DND-41 (cell line): ENCODE measurements at regions not wholly inside any gene's neighbourhood (a gene's known extent, or its start where the extent isn't known, plus 50 kb on each side); places are given as distances from the start of the nearest gene placed in this dataset.
A peak's percentile ranks its signal among the peaks of the same experiment; 100 is the strongest.

Experiments used
- ATAC-seq: fragments of 200-7000 bp; cut with Tn5 transposase; 3 replicates; pipeline ENCODE4 v1.9.1; 2021; ENCODE audit warnings: low read depth; ENCODE audit not compliant: insufficient read depth
- DNase-seq: peaks from one replicate; pipeline ENCODE4 v3.0.0-alpha.2; 2020
- H2AFZ ChIP-seq: 2 replicates; pipeline ENCODE4 v1.6.0; 2012; ENCODE audit warnings: low read depth, low read length
- H3K27ac ChIP-seq: 2 replicates; pipeline ENCODE4 v1.5.1; 2012; ENCODE audit warnings: low read length, inconsistent platforms
- H3K27me3 ChIP-seq: fragments of 200-600 bp; sonication (generic); 2 replicates; pipeline ENCODE4 v1.6.0; 2012; ENCODE audit warnings: low read length, mild to moderate bottlenecking, inconsistent platforms; ENCODE audit not compliant: insufficient read depth, poor library complexity
- H3K36me3 ChIP-seq: 2 replicates; pipeline ENCODE4 v1.5.1; 2012; ENCODE audit warnings: low read length, inconsistent platforms; ENCODE audit not compliant: insufficient read depth
- H3K4me1 ChIP-seq: 2 replicates; pipeline ENCODE4 v1.5.1; 2012; ENCODE audit warnings: mild to moderate bottlenecking, low read length; ENCODE audit not compliant: insufficient read depth
- H3K4me2 ChIP-seq: 2 replicates; pipeline ENCODE4 v1.6.0; 2012; ENCODE audit warnings: mild to moderate bottlenecking, moderate library complexity, low read length, inconsistent platforms; ENCODE audit not compliant: insufficient read depth
- H3K4me3 ChIP-seq, 2 experiments: fragments of 200-600 bp in 1 of 2; shearing (Covaris generic) in 1 of 2; 2 replicates each; pipeline ENCODE4 v1.5.1; 2012 to 2016; ENCODE audit warnings: inconsistent platforms in 2 of 2, low read length in 2 of 2, mild to moderate bottlenecking in 2 of 2, low read depth in 1 of 2, moderate library complexity in 1 of 2
- H3K79me2 ChIP-seq: 2 replicates; pipeline ENCODE4 v1.6.0; 2012; ENCODE audit warnings: low read length, inconsistent platforms; ENCODE audit not compliant: insufficient read depth
- H3K9ac ChIP-seq: 2 replicates; pipeline ENCODE4 v1.6.0; 2012; ENCODE audit warnings: low read depth, mild to moderate bottlenecking, inconsistent platforms, low read length, moderate library complexity
- H3K9me3 ChIP-seq: 2 replicates; pipeline ENCODE4 v1.5.1; 2012; ENCODE audit warnings: low read length, moderate library complexity, mild to moderate bottlenecking, inconsistent platforms; ENCODE audit not compliant: insufficient read depth, severe bottlenecking
- H4K20me1 ChIP-seq: 2 replicates; pipeline ENCODE4 v1.6.0; 2012; ENCODE audit warnings: low read length; ENCODE audit not compliant: insufficient read depth
- CTCF ChIP-seq: IDR thresholded peaks from 2 replicates; pipeline ENCODE4 v1.5.1; 2012; ENCODE audit warnings: borderline replicate concordance, low read length, moderate library complexity, mild to moderate bottlenecking; ENCODE audit not compliant: poor library complexity, severe bottlenecking; ENCODE audit errors: extremely low read depth
- EZH2 ChIP-seq: IDR thresholded peaks from 3 replicates; pipeline ENCODE4 v1.6.1; 2012; ENCODE audit warnings: borderline replicate concordance, low read depth, mild to moderate bottlenecking, moderate library complexity, low read length, inconsistent platforms; ENCODE audit not compliant: severe bottlenecking

GRCh38 chr20:39142407-39143096 is 180.4 kb downstream of the DHX35 start:
- Histone ChIP-seq H3K27me3 (no peaks in the 10 kb centered on the region), H4K20me1 (no peaks in the 10 kb centered on the region), H3K36me3 (no peaks in the 10 kb centered on the region), H3K27ac (peak overlapping the region; percentile 7; the same call in 1 of the 2 replicates), H2AFZ (no peak overlapping the region), H3K4me2 (no peak overlapping the region), H3K9ac (no peak overlapping the region), H3K9me3 (no peaks in the 10 kb centered on the region), H3K4me3 (no peak overlapping the region), H3K4me1 (peaks cover 10% of the 10 kb centered on the region), H3K79me2 (no peaks in the 10 kb centered on the region)
- TF ChIP-seq EZH2 (no peak), CTCF (no peak)
- ATAC-seq = no peak
- no peak for DNase-seq

- no peak overlapping the region for H2AFZ ChIP-seq
- no peaks in the 10 kb centered on the region for H4K20me1 ChIP-seq
- no peak overlapping the region for H3K9ac ChIP-seq
- ATAC-seq (no peak), DNase-seq (no peak)
- H3K27ac ChIP-seq = no peak overlapping the region
- no peaks in the 10 kb centered on the region for H3K79me2 ChIP-seq
- no peaks in the 10 kb centered on the region for H3K9me3 ChIP-seq
- no peaks in the 10 kb centered on the region for H3K36me3 ChIP-seq
- TF ChIP-seq EZH2 (no peak), CTCF (no peak)
- H3K27me3 ChIP-seq = no peaks in the 10 kb centered on the region
- no peak overlapping the region for H3K4me2 ChIP-seq
- no peak overlapping the region for H3K4me3 ChIP-seq
- no peaks in the 10 kb centered on the region for H3K4me1 ChIP-seq
These were observed 175.2 kb downstream of the DHX35 start for GRCh38 chr20:39137299-39137698.

GRCh38 chr20:39136798-39137197 is 174.7 kb downstream of the DHX35 start:
- TF ChIP-seq EZH2 (no peak), CTCF (no peak)
- Histone ChIP-seq H4K20me1 (no peaks in the 10 kb centered on the region), H3K4me1 (no peaks in the 10 kb centered on the region), H3K9me3 (no peaks in the 10 kb centered on the region), H3K79me2 (no peaks in the 10 kb centered on the region), H2AFZ (no peak overlapping the region), H3K27ac (no peak overlapping the region), H3K4me2 (no peak overlapping the region), H3K9ac (no peak overlapping the region), H3K4me3 (no peak overlapping the region), H3K36me3 (no peaks in the 10 kb centered on the region), H3K27me3 (no peaks in the 10 kb centered on the region)
- ATAC-seq (no peak), DNase-seq (no peak)
